CD4-positive, alpha-beta T cell treated with Interleukin-10 for 1 hour (primary cell): ENCODE measurements at regions not wholly inside any gene's neighbourhood (a gene's known extent, or its start where the extent isn't known, plus 50 kb on each side); places are given as distances from the start of the nearest gene placed in this dataset.

Experiments used
- DNase-seq: peaks from one replicate; pipeline ENCODE4 v3.0.0-alpha.2; 2020

- no peak for DNase-seq
These were observed 54.5 kb upstream of the TAGAP start for GRCh38 chr6:159099276-159099675.

GRCh38 chr6:159098636-159099106 lies 53.9 kb upstream of the TAGAP start:
- peak; percentile 89 for DNase-seq

GRCh38 chr6:159097256-159097655 lies 52.5 kb upstream of the TAGAP start:
- DNase-seq = no peak

GRCh38 chr6:159095616-159096015 lies 50.8 kb upstream of the TAGAP start:
- no peak for DNase-seq

GRCh38 chr6:159094444-159095252 lies 49.9 kb upstream of the TAGAP start:
- DNase-seq = peak; percentile 64
